NCI-H1436 (cell line): ENCODE measurements at regions not wholly inside any gene's neighbourhood (a gene's known extent, or its start where the extent isn't known, plus 50 kb on each side); places are given as distances from the start of the nearest gene placed in this dataset.

Source experiments
- DNase-seq: peaks from one replicate; lab custom pipeline; 2025; lab: John Stamatoyannopoulos, UW

DNA sequence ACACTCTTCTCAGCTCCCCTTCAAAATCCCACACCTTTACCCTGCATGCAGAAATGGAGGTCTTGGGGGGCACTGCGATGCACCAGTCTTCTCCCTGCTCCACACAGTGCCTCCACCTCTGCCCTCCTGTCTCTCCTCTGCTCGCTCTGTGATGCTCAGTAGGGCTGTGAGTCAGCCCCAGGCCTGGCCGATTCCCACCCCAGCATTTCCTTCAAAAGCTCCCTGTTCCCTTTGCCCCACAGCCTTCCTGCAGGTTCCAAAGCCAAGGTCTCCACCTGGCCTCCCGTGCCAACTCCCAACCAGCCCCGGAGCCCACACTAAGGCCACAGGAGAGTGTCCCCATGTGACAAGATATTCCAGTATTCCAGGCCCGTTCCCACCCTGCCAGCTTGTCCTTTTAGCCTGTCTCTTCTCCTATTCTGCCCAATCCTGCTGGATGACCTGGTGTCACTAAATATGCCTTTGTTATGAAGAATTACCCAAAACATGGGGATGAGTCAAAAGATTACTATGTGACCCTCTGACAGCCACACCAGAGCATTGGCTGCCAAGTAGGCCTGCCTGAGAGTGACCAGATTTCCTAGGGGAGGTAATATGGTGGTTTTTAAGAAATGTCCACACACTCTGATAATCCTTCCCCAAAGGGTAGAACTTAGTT lies 118.9 kb upstream of the NXT1 start:
- no peak for DNase-seq

DNA sequence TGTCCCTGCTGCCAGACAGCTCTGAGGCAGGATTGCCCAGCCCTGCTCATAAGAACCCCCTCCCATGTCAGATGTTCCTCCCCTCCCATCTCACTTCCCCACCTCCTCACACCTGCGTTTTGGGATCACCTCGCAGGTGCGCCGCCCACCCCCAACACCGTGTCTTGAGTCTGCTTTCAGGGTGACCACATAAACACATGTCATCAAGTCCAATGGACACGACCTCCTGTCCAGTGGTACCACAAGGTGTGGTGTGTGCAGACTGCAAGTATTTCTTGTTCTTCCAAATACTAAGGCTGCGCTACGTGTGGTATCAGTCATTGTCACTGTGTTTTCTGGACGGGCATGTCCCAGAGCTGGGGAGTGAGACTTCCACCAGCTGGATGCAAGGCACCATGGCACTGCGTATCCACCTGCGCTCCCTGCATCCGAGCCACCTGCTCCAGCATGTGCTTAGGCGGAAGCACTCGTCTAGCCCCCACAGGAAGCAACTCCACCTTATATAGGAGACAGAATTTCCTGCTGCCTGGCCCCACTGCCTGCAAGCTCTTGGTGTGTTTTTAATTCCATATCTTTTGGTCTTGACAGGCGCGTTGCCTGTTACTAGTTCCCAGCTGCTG lies 119.7 kb upstream of the NXT1 start:
- no peak for DNase-seq

DNA sequence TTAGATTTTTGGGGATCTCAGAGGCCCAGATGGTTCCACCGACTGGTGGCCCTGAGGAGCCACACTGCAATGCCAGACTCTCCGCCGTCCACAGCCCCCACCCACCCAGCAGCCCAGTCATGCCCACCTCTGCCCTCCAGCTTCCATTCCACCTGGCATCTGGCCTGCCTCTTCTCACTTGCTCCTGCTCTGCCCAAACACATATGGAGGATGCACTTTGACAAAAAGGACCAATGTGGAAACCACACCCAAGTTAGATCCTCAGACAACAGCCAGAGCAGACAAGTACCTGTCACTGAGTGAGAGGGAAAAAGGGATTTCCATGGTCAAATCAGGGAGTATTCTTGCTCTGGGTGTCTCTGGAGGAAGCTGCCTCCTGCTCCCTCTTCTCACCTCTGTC lies 120.6 kb upstream of the NXT1 start:
- no peak for DNase-seq

DNA sequence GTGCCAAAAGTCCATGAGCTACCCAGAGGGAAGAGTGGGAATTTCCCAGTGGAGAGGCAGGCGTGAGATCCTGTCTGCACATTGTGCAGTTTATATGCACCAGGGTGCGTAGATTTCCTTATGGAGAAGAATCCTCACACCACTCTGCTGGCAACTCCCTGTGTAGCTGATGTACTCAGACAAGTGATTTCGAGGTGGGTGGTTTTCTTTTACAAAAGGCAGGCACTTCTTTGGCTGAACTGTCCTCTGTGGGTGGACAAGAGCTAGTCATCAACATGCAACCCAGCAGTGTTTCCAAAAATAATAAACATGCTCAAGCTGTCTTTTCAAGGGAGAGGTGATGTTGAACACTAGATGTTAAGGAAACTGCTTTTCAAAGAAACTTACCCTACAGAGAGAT lies 121.7 kb upstream of the NXT1 start:
- no peak for DNase-seq

DNA sequence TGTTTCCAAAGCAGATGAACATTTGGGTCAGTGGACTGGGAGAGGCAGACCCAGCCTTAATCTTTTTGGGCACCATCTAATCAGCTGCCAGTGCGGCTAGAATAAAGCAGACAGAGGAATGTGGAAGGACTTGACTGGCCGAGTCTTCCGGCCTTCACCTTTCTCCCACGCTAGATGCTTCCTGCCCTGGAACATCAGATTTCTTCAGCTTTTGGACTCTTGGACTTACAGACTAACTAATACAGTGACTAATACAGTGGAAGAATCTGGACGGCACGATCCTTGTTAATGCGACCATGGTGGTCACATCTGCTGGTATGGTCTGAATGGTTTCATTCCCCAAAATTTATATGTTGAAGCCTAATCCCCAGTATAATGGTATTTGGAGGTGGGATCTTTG lies 122.6 kb upstream of the NXT1 start:
- no peak for DNase-seq

DNA sequence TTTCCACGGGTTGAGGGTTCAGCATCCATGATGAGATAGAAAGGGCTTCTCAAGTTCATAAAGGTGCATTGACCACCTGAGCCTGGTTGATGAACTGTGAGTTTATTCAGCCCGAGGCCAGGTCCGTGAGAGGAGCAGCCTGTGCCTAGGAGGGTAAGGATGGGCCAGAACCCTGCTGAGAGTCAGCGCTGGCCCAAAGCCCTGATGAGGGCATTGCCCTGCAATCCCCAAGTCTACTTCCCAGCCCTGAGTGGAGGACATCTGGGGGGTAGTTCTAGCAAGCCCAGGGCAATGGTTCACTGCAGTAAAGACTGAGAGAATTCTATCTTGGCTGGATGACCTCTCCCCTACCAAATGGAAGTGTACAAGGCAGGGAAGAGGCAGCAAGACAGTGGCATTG lies 123.3 kb upstream of the NXT1 start:
- no peak for DNase-seq

GRCh38 chr20:23226612-23227265 lies 123.9 kb upstream of the NXT1 start:
- DNase-seq: no peak

- no peak for DNase-seq
Observed at GRCh38 chr20:23225407-23226060, 125.1 kb upstream of the NXT1 start.

DNA sequence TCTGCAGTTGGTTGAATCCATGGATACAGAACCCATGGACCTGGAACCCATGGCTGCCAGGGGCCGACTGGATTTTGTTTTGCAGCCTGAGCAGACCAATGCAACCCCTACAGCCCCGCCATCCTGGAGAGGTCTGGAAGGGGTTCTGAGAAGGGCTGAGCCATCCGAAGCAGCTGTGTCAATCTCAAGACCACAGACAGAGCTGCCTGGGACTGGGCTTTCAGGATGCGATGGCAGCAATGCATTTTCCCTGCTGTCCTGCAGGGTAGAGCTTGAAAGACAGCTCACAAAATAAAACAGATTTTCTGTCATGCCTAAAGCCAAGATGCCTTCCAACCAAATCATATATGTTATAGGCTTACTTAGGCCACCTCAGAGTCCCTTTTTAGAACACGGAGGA lies 125.8 kb upstream of the NXT1 start:
- DNase-seq: no peak

GRCh38 chr20:23223908-23224580 lies 126.5 kb upstream of the NXT1 start:
- no peak for DNase-seq

- no peak for DNase-seq
Observed at GRCh38 chr20:23222531-23223200, 127.9 kb upstream of the NXT1 start.

- no peak for DNase-seq
Observed at GRCh38 chr20:23217023-23217422, 130.9 kb upstream of the CD93 start.

DNA sequence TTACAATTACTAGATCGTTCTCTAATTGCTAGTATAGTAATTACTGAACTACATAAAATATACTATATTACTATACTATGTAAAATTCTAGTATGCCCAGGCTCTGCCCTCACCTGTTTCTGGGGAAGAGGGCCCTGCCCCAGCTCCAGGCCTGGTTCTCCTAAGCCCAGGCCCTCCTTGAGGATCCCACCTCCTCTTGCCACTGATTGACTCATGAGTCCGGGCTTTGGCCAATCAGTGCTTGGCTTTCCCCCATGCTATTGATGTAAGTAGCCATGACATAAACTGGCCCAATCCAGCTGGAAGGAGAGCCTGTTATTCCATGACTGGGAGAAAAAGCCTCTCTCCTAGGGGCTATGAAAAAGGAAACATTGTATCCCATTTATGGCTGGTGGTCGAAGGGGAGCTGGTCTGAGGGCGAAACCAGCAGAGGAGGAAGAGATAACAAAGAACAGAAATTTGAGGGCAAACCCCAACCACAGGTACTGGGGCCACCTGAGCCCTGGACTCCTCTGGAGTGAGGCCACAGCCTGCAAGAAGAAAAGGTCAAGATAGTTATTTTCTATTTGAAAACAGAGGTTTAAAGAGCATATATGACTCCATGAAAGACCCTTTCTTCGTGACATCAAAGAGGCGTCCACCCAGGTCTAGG lies 129.3 kb upstream of the CD93 start:
- DNase-seq: no peak

GRCh38 chr20:23214903-23215302 lies 128.8 kb upstream of the CD93 start:
- DNase-seq: no peak

GRCh38 chr20:23212464-23212995 lies 126.4 kb upstream of the CD93 start:
- DNase-seq: no peak

- DNase-seq: no peak
Observed at GRCh38 chr20:23212011-23212410, 125.9 kb upstream of the CD93 start.

DNA sequence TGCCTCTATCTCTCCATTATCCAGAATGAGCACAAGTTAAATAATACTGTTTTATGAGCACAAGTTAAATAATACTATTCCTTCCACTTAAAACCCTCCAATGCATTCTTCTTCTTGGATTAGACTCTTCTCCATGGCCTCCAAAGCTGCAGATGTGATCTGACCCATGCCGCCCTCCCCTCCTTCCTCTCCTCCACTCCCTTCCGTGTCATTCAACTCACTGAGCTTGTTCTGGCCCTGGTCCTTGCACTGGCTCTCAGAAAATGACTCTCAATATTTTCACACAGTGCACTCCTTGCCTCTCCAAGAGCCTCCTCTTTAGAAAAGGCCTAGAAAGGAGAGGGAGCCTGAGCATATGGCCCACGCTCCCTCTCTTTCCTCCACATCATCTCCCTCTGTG lies 125.0 kb upstream of the CD93 start:
- no peak for DNase-seq

DNA sequence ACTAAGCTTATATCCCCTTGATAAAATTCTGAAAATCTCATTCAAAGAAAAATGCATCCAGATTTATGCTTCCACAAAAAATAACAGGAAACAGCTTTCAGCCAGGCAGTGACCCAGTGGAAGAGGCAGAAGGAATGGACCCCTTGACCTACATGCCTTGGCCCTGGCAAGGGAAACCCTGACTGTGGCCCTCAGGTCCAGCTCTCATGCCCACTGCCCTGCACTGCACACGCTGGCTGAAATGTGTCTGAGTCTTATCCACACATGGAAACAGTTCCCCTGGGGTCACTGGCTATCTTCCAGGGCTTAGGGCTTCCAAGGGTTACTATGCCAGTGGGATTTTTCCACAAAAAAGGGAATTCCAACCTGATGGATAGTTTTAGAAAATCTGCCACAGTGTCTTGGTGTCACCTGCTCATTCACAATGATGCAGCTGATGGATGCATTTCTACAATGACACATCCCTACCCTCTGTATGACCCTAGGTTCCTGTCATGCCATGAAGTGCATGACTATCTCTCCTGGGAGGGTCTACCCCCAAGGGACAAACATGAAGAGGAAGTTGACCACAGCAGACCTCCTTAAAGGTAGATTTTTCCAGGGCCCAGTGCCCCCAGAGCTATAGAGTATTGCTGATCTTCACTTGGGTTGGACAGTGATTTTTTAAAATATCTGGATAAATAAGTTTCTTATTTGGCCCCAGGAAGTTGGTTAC lies 121.9 kb upstream of the CD93 start:
- no peak for DNase-seq

- no peak for DNase-seq
Observed at GRCh38 chr20:23206995-23207394, 120.9 kb upstream of the CD93 start.

- no peak for DNase-seq
Observed at GRCh38 chr20:23206061-23206460, 119.9 kb upstream of the CD93 start.
